ENCODE measurements at regions not wholly inside any gene's neighbourhood (a gene's known extent, or its start where the extent isn't known, plus 50 kb on each side); places are given as distances from the start of the nearest gene placed in this dataset.

GRCh38 chr9:11016081-11016480 lies 403.3 kb upstream of the PTPRD start:
- POLR2A ChIA-PET (ENCODE audit: low non-redundant PET) = no interaction called here
- BruUV-seq (replicated peaks) = no TSS peak
- intact Hi-C loops (cut with micrococcal nuclease; ENCODE audit: unreplicated experiment) = no loop called here

GRCh38 chr9:11023201-11023600 lies 410.4 kb upstream of the PTPRD start:
- Histone ChIP-seq H3K27me3 (replicated peaks; ENCODE audit: insufficient read depth, low read depth, low read length, poor library complexity) (no peaks in the 10 kb centered on the region), H3K4me1 (ENCODE audit: insufficient read depth, low read length, poor library complexity, severe bottlenecking) (no peaks in the 10 kb centered on the region), H3K36me3 (ENCODE audit: insufficient read depth, low read length, poor library complexity, severe bottlenecking) (no peaks in the 10 kb centered on the region), H3K4me3 (ENCODE audit: low read depth, low read length, poor library complexity, severe bottlenecking) (no peak overlapping the region), H3K27ac (ENCODE audit: low read depth, low read length, poor library complexity, severe bottlenecking) (no peak overlapping the region), H3K9me3 (ENCODE audit: low read depth, low read length, poor library complexity, severe bottlenecking) (no peaks in the 10 kb centered on the region)
- ChIA-PET CTCF (no interaction called here), POLR2A (ENCODE audit: low non-redundant PET) (no interaction called here)
- no TSS peak for BruUV-seq (replicated peaks)
- DNase-seq (ENCODE audit: low spot score) = no peak
- TF ChIP-seq CTCF (conservative IDR thresholded peaks at IDR 0.05; ENCODE audit: low read depth, low read length) (no peak), EZH2 (IDR thresholded peaks at IDR 0.05; ENCODE audit: borderline replicate concordance, low read depth, low read length, poor library complexity, severe bottlenecking) (no peak)
- intact Hi-C loops (cut with micrococcal nuclease; ENCODE audit: unreplicated experiment) = no loop called here

More at GRCh38 chr9:11016081-11016480, 403.3 kb upstream of the PTPRD start:
- Histone ChIP-seq H3K27me3 (replicated peaks; ENCODE audit: insufficient read depth, low read depth, low read length, poor library complexity) (no peaks in the 10 kb centered on the region), H3K4me3 (ENCODE audit: low read depth, low read length, poor library complexity, severe bottlenecking) (no peak overlapping the region), H3K36me3 (ENCODE audit: insufficient read depth, low read length, poor library complexity, severe bottlenecking) (no peaks in the 10 kb centered on the region), H3K9me3 (ENCODE audit: low read depth, low read length, poor library complexity, severe bottlenecking) (no peaks in the 10 kb centered on the region), H3K4me1 (ENCODE audit: insufficient read depth, low read length, poor library complexity, severe bottlenecking) (no peaks in the 10 kb centered on the region), H3K27ac (ENCODE audit: low read depth, low read length, poor library complexity, severe bottlenecking) (no peak overlapping the region)
- CTCF ChIA-PET = no interaction called here
- no peak for DNase-seq (ENCODE audit: low spot score)
- TF ChIP-seq CTCF (conservative IDR thresholded peaks at IDR 0.05; ENCODE audit: low read depth, low read length) (no peak), EZH2 (IDR thresholded peaks at IDR 0.05; ENCODE audit: borderline replicate concordance, low read depth, low read length, poor library complexity, severe bottlenecking) (no peak)

- H3K9me3 ChIP-seq (ENCODE audit: low read depth, low read length, poor library complexity, severe bottlenecking) = no peaks in the 10 kb centered on the region
- intact Hi-C loops (cut with micrococcal nuclease; ENCODE audit: unreplicated experiment) = no loop called here
- DNase-seq (ENCODE audit: low spot score) = no peak
- H3K4me3 ChIP-seq (ENCODE audit: low read depth, low read length, poor library complexity, severe bottlenecking) = no peak overlapping the region
- BruUV-seq (replicated peaks) = no TSS peak
- H3K36me3 ChIP-seq (ENCODE audit: insufficient read depth, low read length, poor library complexity, severe bottlenecking) = no peaks in the 10 kb centered on the region
- H3K4me1 ChIP-seq (ENCODE audit: insufficient read depth, low read length, poor library complexity, severe bottlenecking) = no peaks in the 10 kb centered on the region
- H3K27ac ChIP-seq (ENCODE audit: low read depth, low read length, poor library complexity, severe bottlenecking) = no peak overlapping the region
- POLR2A ChIA-PET (ENCODE audit: low non-redundant PET) = no interaction called here
- CTCF ChIA-PET = no interaction called here
- no peak for TF ChIP-seq EZH2 (IDR thresholded peaks at IDR 0.05; ENCODE audit: borderline replicate concordance, low read depth, low read length, poor library complexity, severe bottlenecking)
- TF ChIP-seq CTCF (conservative IDR thresholded peaks at IDR 0.05; ENCODE audit: low read depth, low read length) = no peak
- H3K27me3 ChIP-seq (replicated peaks; ENCODE audit: insufficient read depth, low read depth, low read length, poor library complexity) = no peaks in the 10 kb centered on the region
These were observed 413.0 kb upstream of the PTPRD start for GRCh38 chr9:11025775-11026174.
